Glomerular visceral epithelial cell (primary cell): ENCODE measurements at regions not wholly inside any gene's neighbourhood (a gene's known extent, or its start where the extent isn't known, plus 50 kb on each side); places are given as distances from the start of the nearest gene placed in this dataset.
"Not testable (repeated sequence)": the region's sequence is repeated elsewhere in the genome, so short reads cannot be mapped to it uniquely, and the experiment has no call there.

ENCODE experiments used
- DNase-seq: peaks from one replicate; pipeline ENCODE4 v3.0.0-alpha.2; 2016; ENCODE audit errors: extremely low spot score

DNA sequence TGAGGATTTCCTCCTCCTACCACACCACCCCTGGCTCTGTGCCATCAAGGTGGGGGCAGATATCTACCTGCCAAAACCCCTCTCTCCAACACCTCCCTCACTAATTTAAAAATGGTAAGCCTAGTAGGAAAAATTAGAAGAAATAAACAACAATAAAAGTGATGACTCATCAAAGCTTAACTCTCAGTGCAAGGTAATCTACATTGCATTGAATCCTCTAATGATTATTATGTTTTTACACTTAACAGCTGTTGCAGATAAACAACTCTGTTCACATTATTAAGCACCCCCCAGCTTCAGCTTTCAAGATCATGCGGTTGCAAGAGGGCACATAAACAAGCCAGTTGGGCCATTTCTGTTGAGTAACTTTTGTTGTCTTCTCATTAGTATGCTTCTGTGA is 396.1 kb upstream of the ATP11B start:
- no peak for DNase-seq

GRCh38 chr3:182399978-182400737 is 393.1 kb upstream of the ATP11B start:
- DNase-seq: no peak

GRCh38 chr3:182400838-182401237 is 392.5 kb upstream of the ATP11B start:
- no peak for DNase-seq

DNA sequence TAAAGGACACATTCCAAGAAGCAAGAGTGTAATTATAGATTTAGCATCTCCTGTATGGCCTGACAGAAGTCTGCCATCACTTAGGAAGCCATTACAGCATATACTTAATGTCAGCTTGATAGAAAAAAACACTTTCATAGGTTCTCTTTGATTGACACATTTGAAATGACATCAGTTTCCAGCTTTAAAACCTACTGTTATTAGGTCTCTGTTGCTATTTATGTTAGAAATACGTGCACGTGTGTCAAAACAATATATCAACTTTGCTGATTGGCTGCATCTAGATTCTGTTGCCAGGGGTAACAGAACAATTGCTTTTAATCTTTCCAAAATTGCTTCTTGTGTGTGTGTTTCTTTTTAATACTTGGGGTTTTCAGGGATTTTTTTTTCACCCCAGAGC is 389.3 kb upstream of the ATP11B start:
- DNase-seq: no peak

DNA sequence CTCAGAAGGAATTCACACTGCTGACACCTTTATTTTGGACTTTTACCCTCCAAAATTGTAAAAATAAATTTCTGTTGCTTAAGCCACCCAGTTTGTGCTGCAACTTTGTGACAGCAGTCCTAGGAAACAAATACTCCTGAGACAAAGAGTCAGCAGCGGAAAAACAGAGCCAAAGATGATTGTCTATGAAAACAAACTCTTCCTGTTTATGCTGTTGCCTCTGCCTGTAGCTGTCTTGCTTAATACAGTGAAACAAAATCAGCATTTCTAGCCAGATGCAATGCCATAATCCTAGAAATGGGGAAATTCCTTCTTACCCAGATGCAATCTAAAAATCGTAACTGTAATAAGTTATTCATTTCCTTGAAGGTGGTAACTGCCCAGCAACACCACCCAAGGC is 387.5 kb upstream of the ATP11B start:
- DNase-seq: no peak

GRCh38 chr3:182406786-182407185 is 386.5 kb upstream of the ATP11B start:
- no peak for DNase-seq

GRCh38 chr3:182410051-182410450 is 383.3 kb upstream of the ATP11B start:
- no peak for DNase-seq

DNA sequence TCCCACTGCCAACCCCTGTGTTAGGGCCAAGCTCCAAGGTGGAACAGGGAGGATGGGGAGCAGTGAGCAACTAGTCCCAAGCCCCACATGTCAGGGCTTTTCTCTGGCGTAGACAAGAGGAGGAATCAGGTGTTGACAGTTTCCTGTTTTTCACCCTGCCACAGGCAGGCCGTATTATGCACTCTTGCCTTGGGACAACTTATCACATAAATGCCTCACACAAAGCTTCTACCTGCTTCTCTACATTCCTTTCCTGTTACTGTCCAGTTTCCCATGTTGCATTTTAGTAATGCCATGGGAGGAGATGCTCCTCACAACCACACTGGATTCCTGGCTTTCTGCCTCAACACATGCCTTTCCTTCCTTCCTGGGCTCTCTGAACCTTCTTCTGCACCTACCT is 381.2 kb upstream of the ATP11B start:
- DNase-seq: no peak

GRCh38 chr3:182413061-182413460 is 380.2 kb upstream of the ATP11B start:
- no peak for DNase-seq

GRCh38 chr3:182413682-182414081 is 379.6 kb upstream of the ATP11B start:
- no peak for DNase-seq

GRCh38 chr3:182414586-182414985 is 378.7 kb upstream of the ATP11B start:
- DNase-seq: no peak

GRCh38 chr3:182420741-182421140 is 372.6 kb upstream of the ATP11B start:
- no peak for DNase-seq

GRCh38 chr3:182424006-182424405 is 369.3 kb upstream of the ATP11B start:
- DNase-seq: no peak

- DNase-seq: not testable (repeated sequence)
These were observed 367.2 kb upstream of the ATP11B start for GRCh38 chr3:182425926-182426718.

GRCh38 chr3:182431972-182432371 is 361.3 kb upstream of the ATP11B start:
- DNase-seq: not testable (repeated sequence)

DNA sequence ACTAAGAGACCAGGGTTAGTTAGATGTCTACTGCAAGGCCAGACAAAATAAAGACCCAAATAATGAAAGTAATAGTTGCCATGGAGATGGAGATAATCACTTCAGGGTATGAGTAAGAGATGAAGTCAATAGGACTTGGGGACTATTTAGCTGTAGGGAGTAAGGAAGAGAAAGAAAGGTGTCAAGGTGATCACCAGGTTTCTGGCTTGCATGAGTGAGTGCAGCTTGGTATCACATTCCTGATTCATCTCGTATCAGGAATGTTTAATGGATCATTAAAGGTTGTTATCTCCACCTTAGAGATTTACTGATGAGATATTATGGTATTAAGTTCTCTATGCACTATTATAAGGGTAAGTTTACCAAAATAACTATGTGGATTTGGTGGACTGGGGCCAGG is 357.4 kb upstream of the ATP11B start:
- DNase-seq: no peak

GRCh38 chr3:182436547-182436946 is 356.8 kb upstream of the ATP11B start:
- DNase-seq: no peak

DNA sequence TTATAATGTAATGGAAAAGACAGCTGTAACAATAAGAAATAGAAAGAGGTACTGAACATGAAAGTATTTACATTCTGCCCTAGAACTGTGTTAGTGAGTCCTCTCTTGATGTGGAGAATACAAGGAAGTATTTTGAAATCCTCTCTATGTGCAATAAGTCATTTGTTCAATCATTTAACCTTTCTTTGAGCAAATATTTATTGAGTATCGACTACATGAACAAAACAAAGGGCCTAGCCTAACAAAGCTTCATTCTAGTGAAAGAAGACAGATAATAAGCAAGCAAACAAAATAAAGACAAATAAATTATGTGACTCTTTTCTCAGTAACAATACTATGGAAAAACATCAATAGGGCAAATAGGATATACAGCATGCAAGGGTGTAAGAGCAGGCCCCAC is 354.9 kb upstream of the ATP11B start:
- DNase-seq: no peak

DNA sequence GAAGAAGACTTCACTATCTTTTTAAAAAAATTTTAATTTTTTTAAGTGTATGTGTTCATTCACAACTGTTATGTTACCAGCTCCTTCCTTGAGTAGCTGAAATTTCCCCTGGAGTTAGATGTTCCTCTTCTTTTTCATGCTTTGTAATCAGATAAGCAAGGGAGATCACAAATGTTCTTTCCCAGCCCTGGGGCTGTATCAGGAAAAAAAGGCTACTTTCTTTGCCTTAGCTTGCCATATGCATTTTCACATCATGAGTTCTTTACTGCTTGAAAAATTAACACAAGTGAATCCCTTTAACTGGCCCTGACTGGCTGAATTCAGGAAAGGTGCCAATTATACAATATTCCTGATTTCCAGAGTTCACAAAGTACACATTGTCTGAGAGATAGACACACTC is 353.2 kb upstream of the ATP11B start:
- no peak for DNase-seq

- no peak for DNase-seq
These were observed 347.7 kb upstream of the ATP11B start for GRCh38 chr3:182445576-182445975.

DNA sequence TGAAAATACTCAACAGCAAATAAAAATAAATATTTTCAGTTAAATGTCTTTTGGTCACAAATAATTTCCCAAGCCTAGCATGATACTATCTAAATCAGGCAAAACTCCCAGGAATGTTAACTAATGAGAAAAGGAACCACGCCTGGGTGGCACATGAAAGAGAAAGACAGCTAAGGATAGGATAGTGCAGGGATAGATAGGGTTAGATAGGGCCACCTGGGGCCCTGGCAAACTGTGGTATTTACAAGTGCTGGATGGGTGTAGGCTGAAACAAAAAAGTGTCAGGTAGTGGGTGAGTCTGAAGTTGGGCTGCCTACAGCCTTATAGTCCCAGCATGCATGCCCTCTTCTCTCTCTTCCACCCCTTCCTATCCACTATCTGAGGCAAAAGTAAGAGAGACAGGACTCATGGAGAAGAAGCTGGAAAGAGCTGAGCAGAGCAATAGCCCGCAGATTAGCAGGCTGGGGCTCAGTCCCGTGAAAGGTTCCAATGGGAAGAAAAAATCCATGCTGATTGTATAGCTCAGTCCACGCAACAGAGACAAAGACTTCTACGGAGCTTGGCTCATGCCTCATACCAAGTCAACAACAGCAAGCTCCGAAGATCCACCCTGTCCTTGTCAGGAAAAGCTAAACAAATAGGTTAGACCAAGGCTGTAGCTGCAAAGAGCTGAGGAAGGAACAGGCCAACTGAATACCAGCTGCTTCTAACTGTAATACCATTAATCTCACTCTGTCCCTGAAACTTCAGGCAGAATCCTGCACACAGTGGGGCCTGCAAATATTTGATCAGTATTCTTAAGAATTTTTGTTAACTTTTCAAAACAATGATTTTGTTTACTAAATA is 342.1 kb upstream of the ATP11B start:
- DNase-seq: no peak

- DNase-seq: no peak
These were observed 341.4 kb upstream of the ATP11B start for GRCh38 chr3:182451871-182452270.
